Endothelial cell of umbilical vein (primary cell): ENCODE measurements at regions not wholly inside any gene's neighbourhood (a gene's known extent, or its start where the extent isn't known, plus 50 kb on each side); places are given as distances from the start of the nearest gene placed in this dataset.

Experiments
- BruUV-seq: library from RNA; stranded (reverse); fragments of 400-500 nt; replicated peaks from 2 replicates; lab custom pipeline; 2021; lab: Mats Ljungman, UMichigan
- CTCF ChIA-PET: fragments of 300-600, 350-600 bp; sonication (Branson Sonifier 250); formaldehyde crosslinking; loops from one replicate; lab custom pipeline; 2021; ENCODE audit warnings: antibody characterized with exemption, inconsistent platforms; lab: Charles Lee
- POLR2A ChIA-PET: fragments of 300-600, 350-600 bp; sonication (Branson Sonifier 250); formaldehyde crosslinking; loops from one replicate; lab custom pipeline; 2021; ENCODE audit warnings: antibody characterized with exemption, inconsistent platforms; lab: Charles Lee
- DNase-seq: peaks from one replicate; pipeline ENCODE4 v3.0.0-alpha.2; 2011; ENCODE audit warnings: low read depth, low spot score
- FAIRE-seq: peaks from 2 replicates; lab custom pipeline; 2011; peaks lifted over from hg19 to GRCh38; lab: Jason Lieb, UNC
- H2AFZ ChIP-seq: 2 replicates; pipeline ENCODE4 v1.6.0; 2012; ENCODE audit warnings: low read depth, low read length, control low read depth, inconsistent platforms
- H3K27ac ChIP-seq: 2 replicates; pipeline ENCODE4 v1.5.1; 2011; ENCODE audit warnings: low read depth, mild to moderate bottlenecking, control low read depth, low read length, moderate library complexity; ENCODE audit not compliant: insufficient read depth
- H3K27me3 ChIP-seq, 2 experiments: 2 replicates each; pipeline versions ENCODE4 v1.6.0 to v1.6.1; 2011; ENCODE audit warnings: low read length in 2 of 2, mixed read lengths in 1 of 2; ENCODE audit not compliant: control insufficient read depth in 2 of 2, insufficient read depth in 2 of 2
- H3K36me3 ChIP-seq, 2 experiments: 2 replicates in 1 of 2; 3 replicates in 1 of 2; pipeline ENCODE4 v1.5.1; 2011; ENCODE audit warnings: low read length in 2 of 2, mild to moderate bottlenecking in 1 of 2, moderate library complexity in 1 of 2; ENCODE audit not compliant: control insufficient read depth in 2 of 2, insufficient read depth in 2 of 2; ENCODE audit errors: extremely low read depth in 1 of 2
- H3K4me1 ChIP-seq: 3 replicates; pipeline ENCODE4 v1.5.1; 2011; ENCODE audit warnings: mild to moderate bottlenecking, low read length; ENCODE audit not compliant: control insufficient read depth, insufficient read depth; ENCODE audit errors: extremely low read depth
- H3K4me2 ChIP-seq: 2 replicates; pipeline ENCODE4 v1.6.1; 2011; ENCODE audit warnings: low read length, control low read depth, mixed read lengths; ENCODE audit not compliant: insufficient read depth
- H3K4me3 ChIP-seq, 3 experiments: fragments of 200-600 bp in 1 of 3; sonication (generic), shearing (Covaris generic) in 1 of 3; replicated peaks in 1 of 3; 2 replicates each; pipeline ENCODE4 v1.5.1; 2011 to 2016; ENCODE audit warnings: control low read depth in 3 of 3, low read length in 3 of 3, mild to moderate bottlenecking in 2 of 3, inconsistent platforms in 1 of 3, low read depth in 1 of 3, moderate library complexity in 1 of 3; ENCODE audit not compliant: insufficient read depth in 1 of 3
- H3K79me2 ChIP-seq: 2 replicates; pipeline ENCODE4 v1.6.0; 2012; ENCODE audit warnings: low read length, inconsistent platforms; ENCODE audit not compliant: control insufficient read depth, insufficient read depth
- H3K9ac ChIP-seq: replicated peaks from 2 replicates; pipeline ENCODE3; 2011; ENCODE audit warnings: low read length, control low read depth; ENCODE audit not compliant: insufficient read depth; ENCODE audit errors: extremely low read depth
- H3K9me1 ChIP-seq: replicated peaks from 3 replicates; pipeline ENCODE4 v1.6.0; 2011; ENCODE audit warnings: mild to moderate bottlenecking, low read length; ENCODE audit not compliant: control insufficient read depth, insufficient read depth; ENCODE audit errors: extremely low read depth
- H3K9me3 ChIP-seq: replicated peaks from 2 replicates; pipeline ENCODE4 v1.5.1; 2012; ENCODE audit warnings: low read length, inconsistent platforms; ENCODE audit not compliant: control insufficient read depth, insufficient read depth
- H4K20me1 ChIP-seq: replicated peaks from 2 replicates; pipeline ENCODE3; 2011; ENCODE audit warnings: mild to moderate bottlenecking, low read length; ENCODE audit not compliant: control insufficient read depth, insufficient read depth; ENCODE audit errors: extremely low read depth
- EZH2 ChIP-seq: IDR thresholded peaks from 2 replicates; pipeline ENCODE4 v1.6.1; 2012; ENCODE audit warnings: borderline replicate concordance, low read depth, mild to moderate bottlenecking, moderate library complexity, low read length, inconsistent platforms; ENCODE audit not compliant: severe bottlenecking
- FOS ChIP-seq: IDR thresholded peaks from 2 replicates; pipeline ENCODE4 v1.6.1; 2011; ENCODE audit warnings: mild to moderate bottlenecking, low read length, moderate library complexity, borderline replicate concordance; ENCODE audit not compliant: insufficient read depth
- GATA2 ChIP-seq: IDR thresholded peaks from 2 replicates; pipeline ENCODE4 v1.7.0; 2011; ENCODE audit warnings: low read depth, mild to moderate bottlenecking, moderate library complexity, mixed read lengths, low read length; ENCODE audit not compliant: insufficient read length, insufficient read depth
- JUN ChIP-seq: IDR thresholded peaks from 2 replicates; pipeline ENCODE4 v1.6.1; 2011; ENCODE audit warnings: borderline replicate concordance, low read depth; ENCODE audit not compliant: insufficient read length, insufficient read depth
- MYC ChIP-seq: IDR thresholded peaks from one replicate; pipeline ENCODE4 v1.6.1; 2011; ENCODE audit warnings: mild to moderate bottlenecking, low read depth, low read length
- POLR2A ChIP-seq: IDR thresholded peaks from 2 replicates; pipeline ENCODE4 v1.6.1; 2012; ENCODE audit warnings: low read depth, mild to moderate bottlenecking, control low read depth, low read length
- POLR2AphosphoS5 ChIP-seq: IDR thresholded peaks from 2 replicates; pipeline ENCODE4 v1.6.1; 2012; ENCODE audit warnings: low read depth, mild to moderate bottlenecking, control low read depth, low read length, moderate library complexity; ENCODE audit not compliant: insufficient read depth
- dilution Hi-C: fragments of 300-500 bp; cut with MboI; formaldehyde crosslinking; loops from one replicate; pipeline ENCODE4 v1.15.0; 2019; ENCODE audit warnings: low sequenced_read_pairs; ENCODE audit not compliant: extremely low pct_ligation_motif_present
- intact Hi-C: fragments of 100-400 bp; cut with micrococcal nuclease; formaldehyde crosslinking; loops from one replicate; pipeline ENCODE4 v1.10.0; 2022
- TF ChIP-seq, protein P1 (sequence below): IDR thresholded peaks from 2 replicates; pipeline ENCODE4 v1.6.1; 2011; ENCODE audit not compliant: insufficient read depth, insufficient read length
- TF ChIP-seq, protein P2 (sequence below), 2 donors: IDR thresholded peaks; 1 replicate in 1 of 2; 2 replicates in 1 of 2; pipeline ENCODE4 v1.5.1; 2011; ENCODE audit warnings: low read length in 2 of 2, mild to moderate bottlenecking in 2 of 2, moderate library complexity in 2 of 2, control low read depth in 1 of 2, inconsistent platforms in 1 of 2, low read depth in 1 of 2; ENCODE audit not compliant: insufficient read depth in 1 of 2; ENCODE audit errors: extremely low read depth in 1 of 2

DNA sequence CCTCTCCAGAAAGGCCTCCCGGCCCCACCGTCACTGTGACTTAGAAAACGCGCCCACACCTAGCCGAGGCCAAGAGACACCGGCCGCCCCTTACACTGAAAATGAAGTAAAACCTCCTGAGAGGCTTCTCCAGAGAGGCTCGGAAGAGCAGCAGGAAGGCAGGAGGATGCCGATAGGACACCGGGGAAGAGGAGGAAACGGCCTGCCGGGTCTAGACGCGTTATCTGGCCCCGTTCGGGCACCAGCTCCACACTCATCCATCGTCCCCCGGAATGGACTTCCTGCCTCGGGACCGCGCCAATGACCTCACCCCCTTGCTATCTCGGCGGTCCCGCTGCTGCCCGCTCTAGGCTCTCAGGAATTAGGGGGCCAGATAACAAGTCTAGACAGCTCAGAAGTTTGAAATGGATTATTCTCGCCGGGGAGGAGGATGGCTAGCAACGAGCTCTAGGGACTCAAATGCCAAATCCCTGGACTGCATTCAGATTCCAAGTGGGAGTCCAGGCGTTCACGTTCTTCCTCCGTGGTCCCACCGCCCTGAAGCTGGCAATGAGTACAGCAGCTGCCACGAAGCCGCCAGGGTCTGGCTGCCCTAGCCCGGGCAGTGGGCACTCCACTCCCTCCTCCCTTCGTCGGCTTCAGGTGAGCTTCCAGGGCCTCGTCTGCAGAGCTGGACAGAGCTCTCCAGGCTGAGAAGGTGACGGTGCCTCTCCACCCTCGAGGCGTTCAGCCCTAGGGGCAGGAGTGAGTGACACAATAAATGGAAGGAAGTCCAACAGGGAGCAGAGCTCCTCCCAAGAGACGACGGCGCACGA is 350.9 kb downstream of the FOXL1 start:
- Histone ChIP-seq H4K20me1 (no peaks in the 10 kb centered on the region), H3K4me1 (peaks cover 59% of the 10 kb centered on the region), H3K36me3 (no peaks in the 10 kb centered on the region), H3K9me3 (no peaks in the 10 kb centered on the region), H3K4me3 (peak overlapping the region in 1 of 3 experiments; percentile 34), H3K27ac (peak overlapping the region; percentile 100), H3K9ac (peak overlapping the region; percentile 97), H3K4me2 (peak overlapping the region; percentile 71), H2AFZ (no peak overlapping the region), H3K27me3 (no peaks in the 10 kb centered on the region), H3K9me1 (no peaks in the 10 kb centered on the region), H3K79me2 (no peaks in the 10 kb centered on the region)
- CTCF ChIA-PET = interaction anchor here (0.7 to 2.5 kb wide), 10 partner anchors 9 to 365 kb away, joined by 3 to 22 read pairs (median 6); no protein-coding TSS in a partner anchor
- dilution Hi-C loops = no loop called here
- TSS peak; percentile 80 for BruUV-seq
- FAIRE-seq (peak; percentile 99), DNase-seq (peak; percentile 96)
- POLR2A ChIA-PET = interaction anchor here (0.8 to 1.6 kb wide), 6 partner anchors 14 to 364 kb away, joined by 3 to 5 read pairs (median 4); no protein-coding TSS in a partner anchor
- TF ChIP-seq, protein P1, sequence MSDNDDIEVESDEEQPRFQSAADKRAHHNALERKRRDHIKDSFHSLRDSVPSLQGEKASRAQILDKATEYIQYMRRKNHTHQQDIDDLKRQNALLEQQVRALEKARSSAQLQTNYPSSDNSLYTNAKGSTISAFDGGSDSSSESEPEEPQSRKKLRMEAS = no peak
- peak; percentile 98 for TF ChIP-seq POLR2AphosphoS5
- TF ChIP-seq POLR2A = peak; percentile 75
- TF ChIP-seq, protein P2, sequence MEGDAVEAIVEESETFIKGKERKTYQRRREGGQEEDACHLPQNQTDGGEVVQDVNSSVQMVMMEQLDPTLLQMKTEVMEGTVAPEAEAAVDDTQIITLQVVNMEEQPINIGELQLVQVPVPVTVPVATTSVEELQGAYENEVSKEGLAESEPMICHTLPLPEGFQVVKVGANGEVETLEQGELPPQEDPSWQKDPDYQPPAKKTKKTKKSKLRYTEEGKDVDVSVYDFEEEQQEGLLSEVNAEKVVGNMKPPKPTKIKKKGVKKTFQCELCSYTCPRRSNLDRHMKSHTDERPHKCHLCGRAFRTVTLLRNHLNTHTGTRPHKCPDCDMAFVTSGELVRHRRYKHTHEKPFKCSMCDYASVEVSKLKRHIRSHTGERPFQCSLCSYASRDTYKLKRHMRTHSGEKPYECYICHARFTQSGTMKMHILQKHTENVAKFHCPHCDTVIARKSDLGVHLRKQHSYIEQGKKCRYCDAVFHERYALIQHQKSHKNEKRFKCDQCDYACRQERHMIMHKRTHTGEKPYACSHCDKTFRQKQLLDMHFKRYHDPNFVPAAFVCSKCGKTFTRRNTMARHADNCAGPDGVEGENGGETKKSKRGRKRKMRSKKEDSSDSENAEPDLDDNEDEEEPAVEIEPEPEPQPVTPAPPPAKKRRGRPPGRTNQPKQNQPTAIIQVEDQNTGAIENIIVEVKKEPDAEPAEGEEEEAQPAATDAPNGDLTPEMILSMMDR (IDR thresholded peaks at IDR 0.05; ENCODE audit: extremely low read depth in 1 of 2, insufficient read depth in 1 of 2, low read depth in 1 of 2, low read length in 2 of 2) = no peak
- TF ChIP-seq GATA2 = peak; percentile 97
- TF ChIP-seq MYC = peak; percentile 12
- TF ChIP-seq JUN = peak; percentile 93
- TF ChIP-seq FOS = peak; percentile 88
- no peak for TF ChIP-seq EZH2
- intact Hi-C loops = loop anchor here (1.0 to 10.0 kb wide), 10 partner anchors 14 to 363 kb away; partner anchors contain the start of gene FOXC2
